H1 (cell line): ENCODE measurements at regions not wholly inside any gene's neighbourhood (a gene's known extent, or its start where the extent isn't known, plus 50 kb on each side); places are given as distances from the start of the nearest gene placed in this dataset.

Experiments used
- CTCF ChIA-PET: fragments of 300-600 bp; sonication (Branson Sonifier 250); formaldehyde crosslinking; loops from one replicate; lab custom pipeline; 2021; ENCODE audit not compliant: partially characterized antibody; lab: Charles Lee
- POLR2A ChIA-PET: fragments of 300-600 bp; sonication (Branson Sonifier 250); formaldehyde crosslinking; loops from one replicate; lab custom pipeline; 2021; ENCODE audit warnings: inconsistent platforms; ENCODE audit not compliant: partially characterized antibody; lab: Charles Lee
- DNase-seq, 2 experiments: peaks; one replicate each; pipeline versions ENCODE4 v3.0.0 to v3.0.0-alpha.2; 2010 to 2022; ENCODE audit warnings: low spot score in 2 of 2, low read depth in 1 of 2, mixed read lengths in 1 of 2
- FAIRE-seq: peaks from 2 replicates; lab custom pipeline; 2011; peaks lifted over from hg19 to GRCh38; lab: Jason Lieb, UNC
- H2AFZ ChIP-seq: 2 replicates; pipeline ENCODE4 v1.8.1; 2012; ENCODE audit warnings: low read length, inconsistent platforms
- H2AK5ac ChIP-seq: 2 replicates; pipeline ENCODE4 v1.6.1; 2013; ENCODE audit warnings: low read depth, low read length
- H2BK120ac ChIP-seq: replicated peaks from 2 replicates; pipeline ENCODE3; 2013; ENCODE audit warnings: low read depth, low read length, inconsistent platforms
- H2BK12ac ChIP-seq: 2 replicates; pipeline ENCODE4 v1.6.1; 2013; ENCODE audit warnings: low read depth, low read length
- H2BK15ac ChIP-seq: 2 replicates; pipeline ENCODE4 v1.6.1; 2013; ENCODE audit warnings: low read length
- H2BK20ac ChIP-seq: 2 replicates; pipeline ENCODE4 v1.6.1; 2013; ENCODE audit warnings: low read length
- H2BK5ac ChIP-seq: 2 replicates; pipeline ENCODE4 v1.6.1; 2013; ENCODE audit warnings: low read depth, low read length
- H3K14ac ChIP-seq: 2 replicates; pipeline ENCODE4 v1.6.1; 2013; ENCODE audit warnings: inconsistent platforms; ENCODE audit not compliant: insufficient read length
- H3K18ac ChIP-seq: 2 replicates; pipeline ENCODE4 v1.6.1; 2013; ENCODE audit warnings: low read length; ENCODE audit errors: extremely low read depth
- H3K23ac ChIP-seq: 2 replicates; pipeline ENCODE4 v1.6.1; 2013; ENCODE audit warnings: inconsistent platforms; ENCODE audit not compliant: insufficient read length
- H3K23me2 ChIP-seq: 2 replicates; pipeline ENCODE4 v1.6.1; 2013; ENCODE audit warnings: low read depth, low read length
- H3K27ac ChIP-seq: 2 replicates; pipeline ENCODE4 v1.6.1; 2011; ENCODE audit warnings: low read depth, low read length, inconsistent platforms
- H3K27me3 ChIP-seq, 4 experiments: replicated peaks in 1 of 4; 1 replicate in 1 of 4; 2 replicates in 3 of 4; pipeline versions ENCODE4 v1.6.1 to v1.8.1; 2011 to 2013; ENCODE audit warnings: low read length in 3 of 4, mild to moderate bottlenecking in 3 of 4, inconsistent platforms in 2 of 4, mixed read lengths in 2 of 4, moderate library complexity in 1 of 4; ENCODE audit not compliant: control insufficient read depth in 3 of 4, insufficient read depth in 3 of 4; ENCODE audit errors: extremely low read depth in 1 of 4
- H3K36me3 ChIP-seq, 4 experiments: 2 replicates each; pipeline versions ENCODE4 v1.6.1 to v1.8.1; 2011 to 2013; ENCODE audit warnings: mild to moderate bottlenecking in 4 of 4, low read length in 3 of 4, moderate library complexity in 2 of 4, control low read depth in 1 of 4, inconsistent platforms in 1 of 4; ENCODE audit not compliant: insufficient read depth in 4 of 4, control insufficient read depth in 2 of 4
- H3K4ac ChIP-seq: replicated peaks from 2 replicates; pipeline ENCODE3; 2013; ENCODE audit warnings: low read length, low read depth, mixed read lengths, inconsistent platforms; ENCODE audit not compliant: insufficient read length
- H3K4me1 ChIP-seq, 4 experiments: replicated peaks in 1 of 4; 1 replicate in 1 of 4; 2 replicates in 3 of 4; pipeline versions ENCODE4 v1.6.1 to v1.8.1; 2011 to 2013; ENCODE audit warnings: low read length in 3 of 4, inconsistent platforms in 2 of 4, mixed read lengths in 1 of 4; ENCODE audit not compliant: insufficient read depth in 4 of 4, control insufficient read depth in 3 of 4
- H3K4me2 ChIP-seq, 2 experiments: 2 replicates each; pipeline versions ENCODE4 v1.6.1 to v1.8.1; 2011 to 2013; ENCODE audit warnings: low read depth in 2 of 2, low read length in 2 of 2, control low read depth in 1 of 2, inconsistent platforms in 1 of 2, mild to moderate bottlenecking in 1 of 2; ENCODE audit not compliant: insufficient read depth in 1 of 2
- H3K4me3 ChIP-seq, 4 experiments: fragments of 200-600, 300-600 bp in 1 of 4; sonication (generic), shearing (Covaris generic), sonication (Bioruptor Twin) in 1 of 4; 2 replicates each; pipeline versions ENCODE4 v1.5.1 to v1.8.1; 2011 to 2016; ENCODE audit warnings: low read length in 4 of 4, low read depth in 3 of 4, control low read depth in 2 of 4, inconsistent platforms in 2 of 4, mild to moderate bottlenecking in 2 of 4, mixed read lengths in 1 of 4, moderate library complexity in 1 of 4; ENCODE audit not compliant: insufficient read depth in 2 of 4; ENCODE audit errors: extremely low read depth in 1 of 4
- H3K56ac ChIP-seq: replicated peaks from 2 replicates; pipeline ENCODE3; 2013; ENCODE audit warnings: low read depth, mild to moderate bottlenecking, mixed read lengths, low read length, inconsistent platforms; ENCODE audit not compliant: insufficient read length
- H3K79me1 ChIP-seq: 2 replicates; pipeline ENCODE4 v1.6.1; 2013; ENCODE audit warnings: low read depth, low read length, control low read depth
- H3K79me2 ChIP-seq, 2 experiments: 2 replicates each; pipeline versions ENCODE4 v1.6.1 to v1.8.1; 2012 to 2013; ENCODE audit warnings: low read length in 2 of 2, mild to moderate bottlenecking in 2 of 2, inconsistent platforms in 1 of 2; ENCODE audit not compliant: insufficient read depth in 2 of 2, control insufficient read depth in 1 of 2
- H3K9ac ChIP-seq, 4 experiments: replicated peaks in 1 of 4; 1 replicate in 1 of 4; 2 replicates in 3 of 4; pipeline versions ENCODE4 v1.6.1 to v1.8.1; 2011 to 2013; ENCODE audit warnings: low read depth in 3 of 4, low read length in 3 of 4, control low read depth in 2 of 4, mild to moderate bottlenecking in 2 of 4, moderate library complexity in 2 of 4, inconsistent platforms in 1 of 4; ENCODE audit errors: extremely low read depth in 1 of 4
- H3K9me3 ChIP-seq, 2 experiments: 2 replicates each; pipeline versions ENCODE4 v1.6.1 to v1.8.1; 2012 to 2013; ENCODE audit warnings: mild to moderate bottlenecking in 2 of 2, moderate library complexity in 2 of 2, control low read depth in 1 of 2, inconsistent platforms in 1 of 2, low read depth in 1 of 2, low read length in 1 of 2, mixed read lengths in 1 of 2; ENCODE audit not compliant: insufficient read depth in 2 of 2
- H4K20me1 ChIP-seq, 2 experiments: replicated peaks in 1 of 2; 2 replicates each; pipeline versions ENCODE3 to v1.8.1; 2011 to 2013; ENCODE audit warnings: inconsistent platforms in 2 of 2, low read length in 2 of 2, mild to moderate bottlenecking in 1 of 2; ENCODE audit not compliant: insufficient read depth in 2 of 2, control insufficient read depth in 1 of 2
- H4K5ac ChIP-seq: 2 replicates; pipeline ENCODE4 v1.6.1; 2013; ENCODE audit warnings: low read length, low read depth, mixed read lengths, inconsistent platforms; ENCODE audit not compliant: insufficient read length
- H4K8ac ChIP-seq: 2 replicates; pipeline ENCODE4 v1.8.0; 2013; ENCODE audit warnings: mild to moderate bottlenecking, moderate library complexity, low read length, inconsistent platforms; ENCODE audit not compliant: insufficient read depth; ENCODE audit errors: extremely low read depth
- H4K91ac ChIP-seq: replicated peaks from 2 replicates; pipeline ENCODE3; 2013; ENCODE audit warnings: low read length, mixed read lengths, inconsistent platforms; ENCODE audit not compliant: insufficient read length
- CEBPB ChIP-seq: IDR thresholded peaks from 2 replicates; pipeline ENCODE4 v1.6.1; 2012; ENCODE audit warnings: low read depth, low read length
- CTCF ChIP-seq, 3 experiments: IDR thresholded peaks; 1 replicate in 2 of 3; 2 replicates in 1 of 3; pipeline versions ENCODE4 v1.5.1 to v1.6.1; 2011; ENCODE audit warnings: low read length in 3 of 3, mild to moderate bottlenecking in 3 of 3, inconsistent platforms in 2 of 3, low read depth in 1 of 3, moderate library complexity in 1 of 3; ENCODE audit not compliant: insufficient read depth in 1 of 3; ENCODE audit errors: control extremely low read depth in 1 of 3
- RAD21 ChIP-seq, 2 experiments: IDR thresholded peaks in 1 of 2; conservative IDR thresholded peaks in 1 of 2; 2 replicates each; pipeline ENCODE4 v1.6.1; 2011; ENCODE audit warnings: low read depth in 2 of 2, low read length in 2 of 2, improper control_type of control experiment in 1 of 2, inconsistent platforms in 1 of 2, mild to moderate bottlenecking in 1 of 2, moderate library complexity in 1 of 2
- RBBP5 ChIP-seq: IDR thresholded peaks from 2 replicates; pipeline ENCODE4 v1.7.1; 2012; ENCODE audit warnings: low read depth, mild to moderate bottlenecking, inconsistent platforms, low read length, moderate library complexity, borderline replicate concordance
- TAF1 ChIP-seq: IDR thresholded peaks from 2 replicates; pipeline ENCODE4 v1.6.1; 2011; ENCODE audit warnings: mild to moderate bottlenecking, low read depth, low read length
- WGBS, 2 experiments: shearing (Covaris generic) in 1 of 2; methylation state at CpG; one replicate each; pipeline versions ENCODE4 v1.1.6 to v1.1.7; 2013 to 2015; ENCODE audit warnings: low lambda C conversion rate in 2 of 2, mixed read lengths in 2 of 2, inconsistent platforms in 1 of 2, low coverage in 1 of 2, missing lambda C conversion rate in 1 of 2; ENCODE audit not compliant: insufficient replicate concordance in 2 of 2, insufficient coverage in 1 of 2, insufficient read length in 1 of 2; ENCODE audit errors: extremely low coverage in 1 of 2, missing lambda C conversion rate in 1 of 2; 5-methylcytosine and 5-hydroxymethylcytosine counted together

- no peak overlapping the region for H3K4ac ChIP-seq
- no peak overlapping the region for H3K9ac ChIP-seq
- H2AFZ ChIP-seq, result no peak overlapping the region
- no peaks in the 10 kb centered on the region for H3K27me3 ChIP-seq
- no peak overlapping the region for H4K5ac ChIP-seq
- H3K23me2 ChIP-seq, result no peaks in the 10 kb centered on the region
- DNase-seq (no peak), FAIRE-seq (peak; percentile 62)
- H2BK5ac ChIP-seq, result no peak overlapping the region
- CTCF ChIA-PET, result interaction anchor here (0.8 to 5.2 kb wide), 22 partner anchors 8 to 463 kb away, joined by 3 to 37 read pairs (median 4); partner anchors contain the start of gene ATP11B
- no peak overlapping the region for H2BK12ac ChIP-seq
- no peak overlapping the region for H3K14ac ChIP-seq
- no peaks in the 10 kb centered on the region for H3K9me3 ChIP-seq
- no peak overlapping the region for H3K23ac ChIP-seq
- H3K4me3 ChIP-seq, result no peak overlapping the region
- no peak overlapping the region for H4K8ac ChIP-seq
- no peak overlapping the region for H2AK5ac ChIP-seq
- H3K4me2 ChIP-seq, result no peak overlapping the region
- no peaks in the 10 kb centered on the region for H3K36me3 ChIP-seq
- POLR2A ChIA-PET, result no interaction called here
- no peaks in the 10 kb centered on the region for H3K79me1 ChIP-seq
- H4K91ac ChIP-seq, result no peak overlapping the region
- no peak overlapping the region for H3K27ac ChIP-seq
- H3K56ac ChIP-seq, result no peak overlapping the region
- no peak overlapping the region for H2BK120ac ChIP-seq
- peak in 2 of 3 experiments; percentile 52 to 59; a peak in 2 of 4 replicates for TF ChIP-seq CTCF (IDR thresholded peaks at IDR 0.05; ENCODE audit: control extremely low read depth in 1 of 3, insufficient read depth in 1 of 3, low read depth in 1 of 3, low read length in 3 of 3)
- TF ChIP-seq CEBPB, result peak; percentile 86
- TF ChIP-seq RBBP5, result no peak
- TF ChIP-seq RAD21 (IDR thresholded peaks at IDR 0.05 in 1 of 2, conservative IDR thresholded peaks at IDR 0.05 in 1 of 2; ENCODE audit: low read depth in 2 of 2, low read length in 2 of 2), result peak; percentile 83 to 85
- no peak for TF ChIP-seq TAF1
- H3K18ac ChIP-seq, result no peak overlapping the region
- no peak overlapping the region for H2BK15ac ChIP-seq
- WGBS, 2 experiments, result 75% methylated on average over 4 of the region's 4 CpGs; no CpG with 5 or more reads in 1 of the 2 experiments
- H2BK20ac ChIP-seq, result no peak overlapping the region
- peaks cover 0 to 6% (median 1%) of the 10 kb centered on the region in 4 experiments; a peak in 1 of 7 replicates for H3K4me1 ChIP-seq
- no peaks in the 10 kb centered on the region for H3K79me2 ChIP-seq
- no peaks in the 10 kb centered on the region for H4K20me1 ChIP-seq
These were observed 79.4 kb upstream of the ATP11B start for GRCh38 chr3:182713743-182714517.
